Testis (tissue), 2 donors: ENCODE measurements at regions not wholly inside any gene's neighbourhood (a gene's known extent, or its start where the extent isn't known, plus 50 kb on each side); places are given as distances from the start of the nearest gene placed in this dataset.

Source experiments
- CTCF ChIP-seq, 3 experiments: fragments of 450-650 bp in 2 of 3; fragments of 200-600 bp in 1 of 3; sonication (generic) in 1 of 3; IDR thresholded peaks; one replicate each; pipeline ENCODE4 v1.5.1; 2016 to 2019; ENCODE audit warnings: antibody characterized with exemption in 3 of 3, mild to moderate bottlenecking in 2 of 3, moderate library complexity in 1 of 3
- POLR2A ChIP-seq: fragments of 450-650 bp; IDR thresholded peaks from one replicate; pipeline ENCODE4 v1.6.1; 2017; ENCODE audit warnings: antibody characterized with exemption, mild to moderate bottlenecking, moderate library complexity

DNA sequence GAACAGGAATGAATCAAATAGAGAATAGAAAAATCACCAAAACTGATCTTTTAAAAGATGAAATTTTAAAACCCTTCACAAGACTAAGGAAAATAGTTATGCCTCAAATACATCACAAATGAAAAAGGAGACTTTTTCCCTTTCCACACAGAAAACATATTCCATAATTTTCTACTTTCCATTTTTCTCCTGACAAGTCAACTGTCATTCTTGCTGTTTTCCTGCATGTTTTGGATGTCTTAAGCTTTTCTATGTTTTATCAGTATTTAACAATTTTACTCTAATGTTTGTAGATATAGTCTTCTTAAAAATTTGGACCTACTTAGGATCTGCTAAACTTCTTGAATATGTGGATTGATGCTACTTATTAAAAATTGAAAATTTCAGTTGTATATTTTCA lies 810.8 kb downstream of the OLFM4 start:
- TF ChIP-seq CTCF (IDR thresholded peaks at IDR 0.05) (no peak), POLR2A (no peak)
